GM18508 (cell line): ENCODE measurements at regions not wholly inside any gene's neighbourhood (a gene's known extent, or its start where the extent isn't known, plus 50 kb on each side); places are given as distances from the start of the nearest gene placed in this dataset.

Source experiments
- ATAC-seq: cut with Tn5 transposase; IDR thresholded peaks from one replicate; pipeline ENCODE4 v1.9.1; 2021; ENCODE audit warnings: moderate number of reproducible peaks; ENCODE audit not compliant: insufficient read depth, unreplicated experiment

GRCh38 chr4:104418286-104418685 is 76.4 kb downstream of the CXXC4 start:
- no peak for ATAC-seq

DNA sequence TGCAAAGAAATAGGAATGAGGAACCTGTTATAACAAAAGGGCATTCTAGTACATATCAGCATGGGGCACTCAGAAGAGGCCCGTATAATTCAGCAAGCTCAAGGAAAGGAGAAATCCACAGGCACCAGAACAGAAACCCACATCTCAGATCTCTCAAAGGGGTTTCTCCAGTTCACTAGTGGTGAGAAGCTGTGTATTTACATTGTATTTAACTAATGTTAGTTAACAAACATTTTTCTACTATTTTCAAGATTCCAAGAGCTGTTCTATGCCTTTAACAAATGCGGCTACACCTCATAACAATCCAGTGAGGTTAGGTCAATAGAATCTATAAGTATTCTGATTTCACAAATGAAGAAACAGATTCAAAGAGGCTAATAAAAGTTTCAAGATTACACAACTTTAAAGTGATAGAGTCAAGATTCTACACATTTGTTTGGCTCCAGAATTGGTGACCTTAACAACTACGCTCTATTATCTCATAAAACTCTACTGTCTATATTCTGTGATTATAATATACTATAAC is 77.3 kb downstream of the CXXC4 start:
- ATAC-seq = no peak

DNA sequence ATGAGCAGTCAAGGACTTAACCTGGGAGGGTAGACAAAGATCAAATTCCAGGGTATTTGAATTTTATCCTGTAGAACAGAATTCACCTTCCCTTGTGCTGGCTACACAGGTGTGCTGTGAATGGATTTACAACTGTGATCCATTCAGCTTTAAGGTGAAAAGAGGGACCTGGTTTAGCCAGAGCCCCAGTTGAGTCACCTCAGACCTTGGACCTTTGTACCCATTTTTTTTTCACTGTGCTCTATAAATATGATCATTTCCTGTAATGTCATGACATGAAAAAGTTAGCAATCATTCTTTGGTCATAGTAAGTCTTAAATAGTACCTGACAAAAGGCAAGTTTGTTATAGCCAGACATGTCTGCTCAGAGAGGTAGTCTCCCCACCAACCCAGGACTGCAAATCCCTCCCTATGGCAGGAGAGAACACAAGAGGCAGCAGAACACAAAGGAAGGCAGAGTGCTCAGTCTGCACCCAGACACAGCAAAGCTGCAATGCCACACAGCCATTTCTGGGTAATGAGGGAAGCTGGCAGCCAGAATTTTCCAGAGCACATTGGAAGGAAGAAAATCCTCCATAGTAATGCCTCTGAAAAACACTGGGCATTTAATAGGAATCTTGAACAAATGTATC is 77.9 kb downstream of the CXXC4 start:
- ATAC-seq = no peak

GRCh38 chr4:104413487-104413886 is 81.2 kb downstream of the CXXC4 start:
- ATAC-seq = no peak

GRCh38 chr4:104412344-104412743 is 82.3 kb downstream of the CXXC4 start:
- ATAC-seq = no peak

DNA sequence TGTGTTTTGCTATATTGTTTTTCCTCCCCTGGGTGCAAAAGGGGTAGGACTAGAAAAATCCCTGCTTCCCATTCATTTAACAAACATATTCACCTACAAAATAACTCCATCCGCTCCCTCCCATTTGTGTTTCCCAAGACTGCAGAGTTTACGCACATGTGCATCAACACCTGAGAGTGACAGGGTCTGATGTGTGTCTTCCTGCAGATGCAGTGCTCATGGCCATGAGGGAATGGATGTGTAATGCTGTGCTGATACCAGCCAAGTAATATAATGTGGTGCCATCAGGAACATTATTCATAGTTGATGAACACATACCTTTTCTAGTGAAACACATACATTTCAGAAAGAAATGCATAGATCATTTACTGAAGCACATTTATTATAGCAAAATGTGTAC is 83.2 kb downstream of the CXXC4 start:
- no peak for ATAC-seq

DNA sequence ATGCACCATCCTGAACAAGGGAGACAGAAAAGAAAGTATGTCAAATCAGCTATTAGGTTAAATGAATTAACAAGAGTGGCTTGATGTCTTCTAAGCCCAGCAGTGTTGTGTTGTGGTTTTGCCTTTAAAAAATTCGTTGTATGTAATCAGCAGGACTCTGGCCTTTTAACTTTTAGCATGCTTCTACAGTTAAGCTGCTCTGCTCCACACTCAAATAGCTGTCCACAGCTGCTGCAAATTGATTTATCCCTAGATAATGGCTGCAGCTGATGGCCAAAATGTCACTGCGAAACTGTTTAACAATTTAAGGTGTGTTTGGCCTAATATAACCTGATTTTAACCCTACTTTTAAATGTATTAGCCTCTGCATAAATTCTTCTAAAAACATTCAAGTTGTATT is 85.8 kb downstream of the CXXC4 start:
- ATAC-seq = no peak

DNA sequence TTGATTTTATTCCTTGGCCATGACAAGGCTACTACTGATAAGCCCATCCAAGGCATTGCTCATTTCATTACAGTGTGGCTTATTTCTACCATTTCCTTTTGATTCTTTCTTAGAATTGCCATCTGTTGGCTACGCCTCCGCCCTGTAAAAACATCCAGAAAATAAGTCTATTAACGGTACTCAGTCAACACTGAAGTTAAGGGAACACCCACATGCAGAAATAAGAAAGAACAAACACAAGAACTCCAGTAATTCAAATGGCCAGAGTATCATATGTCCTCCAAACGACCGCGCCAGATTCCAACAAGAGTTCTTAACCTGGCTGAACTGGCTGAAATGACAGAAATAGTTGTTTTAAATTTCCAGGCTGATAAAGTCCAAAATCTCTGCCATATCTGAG is 90.3 kb downstream of the CXXC4 start:
- no peak for ATAC-seq

GRCh38 chr4:104395168-104395614 is 99.5 kb downstream of the CXXC4 start:
- ATAC-seq = no peak

DNA sequence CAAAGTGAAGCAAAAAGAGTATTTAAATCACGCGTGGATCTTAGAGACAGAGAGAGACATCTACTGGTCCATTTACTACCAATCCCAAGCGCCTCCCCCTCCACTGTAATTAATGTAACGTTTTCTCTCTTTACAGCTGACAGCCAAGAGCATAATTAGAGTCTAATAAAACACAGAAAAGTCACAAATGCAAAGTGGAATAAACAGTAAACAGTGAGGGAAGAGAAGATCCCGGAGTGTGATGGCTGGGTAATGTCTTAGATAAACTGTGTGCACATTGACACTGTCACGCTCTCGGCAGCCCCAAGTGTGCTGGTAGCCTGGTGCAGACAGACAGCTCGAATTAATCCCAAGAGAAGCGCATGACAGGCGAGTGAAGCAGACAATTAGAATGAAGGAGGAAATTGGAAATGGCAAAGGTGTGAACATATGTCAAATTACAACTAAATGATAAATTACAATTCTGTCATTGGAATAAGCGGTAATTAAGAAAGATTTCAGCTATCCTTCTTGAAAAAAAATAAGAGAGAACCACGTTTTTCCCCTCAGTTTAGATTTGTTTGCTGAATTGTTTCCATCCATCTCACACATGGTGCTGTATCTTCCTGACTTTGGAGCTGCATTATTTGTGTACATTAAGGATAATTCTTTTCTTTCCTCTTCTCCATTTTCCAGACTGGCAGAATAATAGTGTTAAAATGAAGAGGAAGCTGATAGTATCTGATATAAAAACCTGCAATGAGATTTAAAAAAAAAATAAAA is 100.1 kb downstream of the CXXC4 start:
- ATAC-seq = no peak

GRCh38 chr4:104393655-104394324 is 100.9 kb downstream of the CXXC4 start:
- no peak for ATAC-seq

DNA sequence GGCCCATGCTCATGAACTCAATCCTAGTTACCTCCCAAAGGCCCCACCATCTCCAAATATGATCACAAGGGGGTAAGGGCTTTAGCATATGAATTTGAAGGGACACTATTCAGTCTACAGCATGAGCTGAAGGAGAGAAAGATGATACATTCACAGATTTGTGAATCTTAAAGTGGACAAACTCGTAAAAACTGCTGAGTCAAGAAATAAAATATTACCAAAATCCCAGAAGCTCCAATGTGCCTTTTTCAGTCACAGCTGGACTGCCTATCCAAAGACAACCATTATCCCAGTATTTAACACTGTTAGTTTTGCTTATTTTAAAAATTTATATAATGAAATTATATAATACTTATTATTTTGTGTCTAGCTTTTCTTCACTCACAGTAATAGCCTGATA is 109.0 kb downstream of the CXXC4 start:
- no peak for ATAC-seq

DNA sequence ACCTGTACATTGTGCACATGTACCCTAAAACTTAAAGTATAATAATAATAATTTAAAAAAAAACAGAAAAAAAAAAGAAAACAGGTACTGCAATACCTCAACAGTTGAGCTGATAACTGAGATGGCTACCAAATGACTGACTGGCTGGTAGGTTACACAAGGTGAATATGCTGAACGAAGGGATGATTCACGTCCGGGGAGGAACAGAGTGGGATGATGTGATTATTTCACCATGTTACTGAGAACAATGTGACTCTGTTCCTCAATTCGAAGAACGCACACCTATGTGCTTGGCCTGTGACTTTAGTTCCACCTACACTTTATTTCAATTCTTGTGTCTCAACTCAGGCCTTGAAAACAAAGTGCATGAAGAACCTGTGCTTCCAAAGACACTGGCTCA is 111.7 kb downstream of the CXXC4 start:
- no peak for ATAC-seq

DNA sequence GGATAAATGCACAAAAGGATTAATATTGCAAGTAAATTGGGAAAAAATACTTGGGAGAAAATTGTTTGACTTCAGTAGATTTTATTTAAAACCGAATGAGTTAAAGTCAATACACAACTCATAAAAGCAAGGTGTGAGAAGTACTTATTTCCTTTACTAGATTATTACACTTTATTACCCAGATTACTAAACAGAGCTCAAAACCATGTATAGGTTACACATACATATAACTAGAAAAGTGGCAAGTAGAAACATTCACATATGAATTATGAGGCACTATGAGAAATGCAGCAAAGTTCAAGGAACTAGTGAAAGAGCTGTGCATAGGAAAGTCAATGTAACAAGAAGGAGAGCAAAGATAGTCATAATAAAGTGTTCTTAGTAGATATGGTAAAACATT is 113.0 kb downstream of the CXXC4 start:
- no peak for ATAC-seq

DNA sequence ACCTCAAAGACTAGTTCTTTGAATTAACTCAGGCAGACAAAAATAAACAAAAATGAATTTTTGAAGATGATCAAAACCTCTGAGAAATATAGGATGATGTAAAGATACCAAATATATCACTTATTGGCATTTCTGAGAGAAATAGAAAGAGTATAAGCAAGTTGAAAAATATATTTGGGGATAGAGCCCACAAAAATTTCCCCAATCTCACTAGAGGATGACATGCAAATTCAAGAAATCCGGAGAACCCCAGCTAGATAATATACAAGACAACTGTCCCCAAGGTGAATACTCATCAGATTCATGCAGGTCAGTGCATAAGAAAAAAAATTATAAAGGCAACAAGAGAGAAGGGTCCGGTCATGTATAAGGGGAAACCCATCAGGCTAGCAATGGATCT is 129.1 kb downstream of the CXXC4 start:
- no peak for ATAC-seq

- no peak for ATAC-seq
Observed at GRCh38 chr4:104353481-104353880, 141.2 kb downstream of the CXXC4 start.

DNA sequence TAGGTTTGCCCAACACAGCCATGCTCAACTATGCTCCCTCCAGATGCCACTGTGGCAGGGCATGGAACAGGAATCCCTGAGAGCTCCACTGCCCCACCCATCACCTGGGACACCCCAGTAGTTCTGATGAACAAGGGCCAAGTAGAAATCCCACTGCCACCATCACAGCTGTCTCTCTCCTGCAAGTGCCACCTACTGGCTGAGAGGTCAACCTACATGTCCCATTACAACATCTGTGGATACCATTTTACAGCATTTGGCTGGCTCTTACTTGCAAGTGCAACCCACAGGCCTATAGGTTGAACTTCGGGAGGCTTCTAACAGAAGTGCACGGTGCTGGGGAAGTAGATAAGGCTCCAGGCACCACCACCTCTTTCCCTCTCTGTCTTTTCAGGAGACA is 142.5 kb downstream of the CXXC4 start:
- ATAC-seq = no peak

DNA sequence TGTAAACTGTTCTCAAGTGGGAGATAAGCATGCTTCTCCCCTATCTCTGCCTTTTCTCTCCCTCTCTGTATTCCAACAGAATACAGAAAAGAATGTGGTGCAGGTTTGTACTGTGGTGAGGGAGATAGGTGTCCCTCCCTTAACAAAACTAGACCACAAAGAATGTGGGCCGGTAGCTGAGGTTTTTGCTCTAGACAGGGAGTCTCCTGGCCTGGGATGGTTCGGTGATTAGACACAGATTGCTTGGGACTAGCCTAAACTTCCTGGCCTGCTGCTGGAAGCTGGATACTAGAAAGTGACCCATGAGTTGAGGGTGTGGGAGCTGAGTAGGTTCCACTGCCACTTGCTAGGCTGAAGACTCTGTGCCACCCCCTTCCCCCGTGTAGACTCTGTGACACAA is 143.0 kb downstream of the CXXC4 start:
- ATAC-seq = no peak

- no peak for ATAC-seq
Observed at GRCh38 chr4:104345598-104346242, 149.0 kb downstream of the CXXC4 start.

GRCh38 chr4:104344342-104344980 is 150.2 kb downstream of the CXXC4 start:
- ATAC-seq = no peak
